K562 (cell line): ENCODE measurements at regions not wholly inside any gene's neighbourhood (a gene's known extent, or its start where the extent isn't known, plus 50 kb on each side); places are given as distances from the start of the nearest gene placed in this dataset.

Experiments used
- HSF4 ChIP-seq: fragments of 250-450 bp; sonication (Bioruptor Pico); IDR thresholded peaks from 2 replicates; pipeline ENCODE4 v2.1.2; 2022; ENCODE audit warnings: mild to moderate bottlenecking, moderate library complexity, borderline replicate concordance
- NELFE ChIP-seq: IDR thresholded peaks from 2 replicates; pipeline ENCODE4 v1.6.1; 2011; ENCODE audit warnings: mild to moderate bottlenecking; ENCODE audit not compliant: insufficient read depth, insufficient read length
- RBM25 ChIP-seq: fragments of 200-400 bp; formaldehyde crosslinking; IDR thresholded peaks from 2 replicates; pipeline ENCODE4 v1.6.1; 2018; ENCODE audit warnings: low read length, low read depth, moderate library complexity; ENCODE audit not compliant: severe bottlenecking
- TCF7 ChIP-seq: sonication (generic); IDR thresholded peaks from 2 replicates; pipeline ENCODE4 v1.6.1; 2016; ENCODE audit warnings: antibody characterized with exemption, borderline replicate concordance
- TF ChIP-seq, protein P1 (sequence below): IDR thresholded peaks from 2 replicates; pipeline ENCODE4 v1.6.1; 2016; ENCODE audit warnings: missing genetic modification characterization, missing compliant biosample characterization
- TF ChIP-seq, protein P2 (sequence below): fragments of 450-650 bp; IDR thresholded peaks from 2 replicates; pipeline ENCODE4 v1.6.1; 2016; ENCODE audit warnings: mild to moderate bottlenecking, moderate library complexity

DNA sequence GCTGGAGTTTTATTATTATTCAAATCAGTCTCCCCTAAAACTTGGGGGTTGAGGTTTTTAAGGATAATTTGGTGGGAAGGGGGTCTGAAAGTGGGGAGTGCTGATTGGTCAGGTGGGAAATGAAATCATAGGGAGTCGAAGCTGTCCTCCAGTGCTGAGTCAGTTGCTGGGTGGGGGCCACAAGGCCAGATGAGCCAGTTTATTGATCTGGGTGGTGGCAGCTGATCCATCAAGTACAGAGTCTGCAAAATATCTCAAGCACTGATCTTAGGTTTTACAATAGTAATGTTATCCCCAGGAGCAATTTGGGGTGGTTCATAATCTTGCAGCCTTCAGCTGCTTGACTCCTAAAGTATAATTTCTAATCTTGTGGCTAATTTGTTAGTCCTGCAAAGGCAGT lies 146.0 kb upstream of the SPACA1 start (continued):
- TF ChIP-seq TCF7 = no peak
- no peak for TF ChIP-seq NELFE
- TF ChIP-seq, protein P1, sequence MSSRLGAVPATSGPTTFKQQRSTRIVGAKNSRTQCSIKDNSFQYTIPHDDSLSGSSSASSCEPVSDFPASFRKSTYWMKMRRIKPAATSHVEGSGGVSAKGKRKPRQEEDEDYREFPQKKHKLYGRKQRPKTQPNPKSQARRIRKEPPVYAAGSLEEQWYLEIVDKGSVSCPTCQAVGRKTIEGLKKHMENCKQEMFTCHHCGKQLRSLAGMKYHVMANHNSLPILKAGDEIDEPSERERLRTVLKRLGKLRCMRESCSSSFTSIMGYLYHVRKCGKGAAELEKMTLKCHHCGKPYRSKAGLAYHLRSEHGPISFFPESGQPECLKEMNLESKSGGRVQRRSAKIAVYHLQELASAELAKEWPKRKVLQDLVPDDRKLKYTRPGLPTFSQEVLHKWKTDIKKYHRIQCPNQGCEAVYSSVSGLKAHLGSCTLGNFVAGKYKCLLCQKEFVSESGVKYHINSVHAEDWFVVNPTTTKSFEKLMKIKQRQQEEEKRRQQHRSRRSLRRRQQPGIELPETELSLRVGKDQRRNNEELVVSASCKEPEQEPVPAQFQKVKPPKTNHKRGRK (tag) = no peak
- TF ChIP-seq, protein P2, sequence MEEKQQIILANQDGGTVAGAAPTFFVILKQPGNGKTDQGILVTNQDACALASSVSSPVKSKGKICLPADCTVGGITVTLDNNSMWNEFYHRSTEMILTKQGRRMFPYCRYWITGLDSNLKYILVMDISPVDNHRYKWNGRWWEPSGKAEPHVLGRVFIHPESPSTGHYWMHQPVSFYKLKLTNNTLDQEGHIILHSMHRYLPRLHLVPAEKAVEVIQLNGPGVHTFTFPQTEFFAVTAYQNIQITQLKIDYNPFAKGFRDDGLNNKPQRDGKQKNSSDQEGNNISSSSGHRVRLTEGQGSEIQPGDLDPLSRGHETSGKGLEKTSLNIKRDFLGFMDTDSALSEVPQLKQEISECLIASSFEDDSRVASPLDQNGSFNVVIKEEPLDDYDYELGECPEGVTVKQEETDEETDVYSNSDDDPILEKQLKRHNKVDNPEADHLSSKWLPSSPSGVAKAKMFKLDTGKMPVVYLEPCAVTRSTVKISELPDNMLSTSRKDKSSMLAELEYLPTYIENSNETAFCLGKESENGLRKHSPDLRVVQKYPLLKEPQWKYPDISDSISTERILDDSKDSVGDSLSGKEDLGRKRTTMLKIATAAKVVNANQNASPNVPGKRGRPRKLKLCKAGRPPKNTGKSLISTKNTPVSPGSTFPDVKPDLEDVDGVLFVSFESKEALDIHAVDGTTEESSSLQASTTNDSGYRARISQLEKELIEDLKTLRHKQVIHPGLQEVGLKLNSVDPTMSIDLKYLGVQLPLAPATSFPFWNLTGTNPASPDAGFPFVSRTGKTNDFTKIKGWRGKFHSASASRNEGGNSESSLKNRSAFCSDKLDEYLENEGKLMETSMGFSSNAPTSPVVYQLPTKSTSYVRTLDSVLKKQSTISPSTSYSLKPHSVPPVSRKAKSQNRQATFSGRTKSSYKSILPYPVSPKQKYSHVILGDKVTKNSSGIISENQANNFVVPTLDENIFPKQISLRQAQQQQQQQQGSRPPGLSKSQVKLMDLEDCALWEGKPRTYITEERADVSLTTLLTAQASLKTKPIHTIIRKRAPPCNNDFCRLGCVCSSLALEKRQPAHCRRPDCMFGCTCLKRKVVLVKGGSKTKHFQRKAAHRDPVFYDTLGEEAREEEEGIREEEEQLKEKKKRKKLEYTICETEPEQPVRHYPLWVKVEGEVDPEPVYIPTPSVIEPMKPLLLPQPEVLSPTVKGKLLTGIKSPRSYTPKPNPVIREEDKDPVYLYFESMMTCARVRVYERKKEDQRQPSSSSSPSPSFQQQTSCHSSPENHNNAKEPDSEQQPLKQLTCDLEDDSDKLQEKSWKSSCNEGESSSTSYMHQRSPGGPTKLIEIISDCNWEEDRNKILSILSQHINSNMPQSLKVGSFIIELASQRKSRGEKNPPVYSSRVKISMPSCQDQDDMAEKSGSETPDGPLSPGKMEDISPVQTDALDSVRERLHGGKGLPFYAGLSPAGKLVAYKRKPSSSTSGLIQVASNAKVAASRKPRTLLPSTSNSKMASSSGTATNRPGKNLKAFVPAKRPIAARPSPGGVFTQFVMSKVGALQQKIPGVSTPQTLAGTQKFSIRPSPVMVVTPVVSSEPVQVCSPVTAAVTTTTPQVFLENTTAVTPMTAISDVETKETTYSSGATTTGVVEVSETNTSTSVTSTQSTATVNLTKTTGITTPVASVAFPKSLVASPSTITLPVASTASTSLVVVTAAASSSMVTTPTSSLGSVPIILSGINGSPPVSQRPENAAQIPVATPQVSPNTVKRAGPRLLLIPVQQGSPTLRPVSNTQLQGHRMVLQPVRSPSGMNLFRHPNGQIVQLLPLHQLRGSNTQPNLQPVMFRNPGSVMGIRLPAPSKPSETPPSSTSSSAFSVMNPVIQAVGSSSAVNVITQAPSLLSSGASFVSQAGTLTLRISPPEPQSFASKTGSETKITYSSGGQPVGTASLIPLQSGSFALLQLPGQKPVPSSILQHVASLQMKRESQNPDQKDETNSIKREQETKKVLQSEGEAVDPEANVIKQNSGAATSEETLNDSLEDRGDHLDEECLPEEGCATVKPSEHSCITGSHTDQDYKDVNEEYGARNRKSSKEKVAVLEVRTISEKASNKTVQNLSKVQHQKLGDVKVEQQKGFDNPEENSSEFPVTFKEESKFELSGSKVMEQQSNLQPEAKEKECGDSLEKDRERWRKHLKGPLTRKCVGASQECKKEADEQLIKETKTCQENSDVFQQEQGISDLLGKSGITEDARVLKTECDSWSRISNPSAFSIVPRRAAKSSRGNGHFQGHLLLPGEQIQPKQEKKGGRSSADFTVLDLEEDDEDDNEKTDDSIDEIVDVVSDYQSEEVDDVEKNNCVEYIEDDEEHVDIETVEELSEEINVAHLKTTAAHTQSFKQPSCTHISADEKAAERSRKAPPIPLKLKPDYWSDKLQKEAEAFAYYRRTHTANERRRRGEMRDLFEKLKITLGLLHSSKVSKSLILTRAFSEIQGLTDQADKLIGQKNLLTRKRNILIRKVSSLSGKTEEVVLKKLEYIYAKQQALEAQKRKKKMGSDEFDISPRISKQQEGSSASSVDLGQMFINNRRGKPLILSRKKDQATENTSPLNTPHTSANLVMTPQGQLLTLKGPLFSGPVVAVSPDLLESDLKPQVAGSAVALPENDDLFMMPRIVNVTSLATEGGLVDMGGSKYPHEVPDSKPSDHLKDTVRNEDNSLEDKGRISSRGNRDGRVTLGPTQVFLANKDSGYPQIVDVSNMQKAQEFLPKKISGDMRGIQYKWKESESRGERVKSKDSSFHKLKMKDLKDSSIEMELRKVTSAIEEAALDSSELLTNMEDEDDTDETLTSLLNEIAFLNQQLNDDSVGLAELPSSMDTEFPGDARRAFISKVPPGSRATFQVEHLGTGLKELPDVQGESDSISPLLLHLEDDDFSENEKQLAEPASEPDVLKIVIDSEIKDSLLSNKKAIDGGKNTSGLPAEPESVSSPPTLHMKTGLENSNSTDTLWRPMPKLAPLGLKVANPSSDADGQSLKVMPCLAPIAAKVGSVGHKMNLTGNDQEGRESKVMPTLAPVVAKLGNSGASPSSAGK = no peak
- no peak for TF ChIP-seq RBM25
- no peak for TF ChIP-seq HSF4 (CRISPR knock-in tag)
